ACHN (cell line): ENCODE measurements at regions not wholly inside any gene's neighbourhood (a gene's known extent, or its start where the extent isn't known, plus 50 kb on each side); places are given as distances from the start of the nearest gene placed in this dataset.

Source experiments
- DNase-seq: peaks from one replicate; pipeline ENCODE4 v3.0.0-alpha.2; 2015
- in situ Hi-C: cut with HindIII; loops from 2 replicates; pipeline ENCODE4 v1.10.0; 2017; ENCODE audit warnings: low sequenced_read_pairs, low pct_ligation_motif_present, low pct_unique_long_range_greater_than_20kb

DNA sequence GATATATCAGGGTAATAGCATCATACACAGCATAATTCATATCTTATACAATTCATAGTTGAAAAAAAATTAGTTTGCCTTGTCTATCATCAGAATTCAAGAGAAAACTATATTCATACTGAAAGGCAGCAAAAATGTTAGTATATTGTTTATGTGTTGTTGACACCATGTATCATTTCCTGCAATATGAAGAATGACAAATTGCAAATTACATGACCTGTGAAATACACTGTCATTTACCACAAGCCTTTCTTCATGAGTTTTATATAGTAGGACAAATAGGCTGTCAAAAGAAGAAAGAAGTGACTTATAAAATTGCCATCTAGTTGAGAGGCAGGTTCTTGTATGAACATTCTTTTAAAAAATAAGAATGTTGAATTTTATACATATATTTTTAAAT, 1136.3 kb upstream of the CDH9 start:
- no peak for DNase-seq
- in situ Hi-C loops: no loop called here

DNA sequence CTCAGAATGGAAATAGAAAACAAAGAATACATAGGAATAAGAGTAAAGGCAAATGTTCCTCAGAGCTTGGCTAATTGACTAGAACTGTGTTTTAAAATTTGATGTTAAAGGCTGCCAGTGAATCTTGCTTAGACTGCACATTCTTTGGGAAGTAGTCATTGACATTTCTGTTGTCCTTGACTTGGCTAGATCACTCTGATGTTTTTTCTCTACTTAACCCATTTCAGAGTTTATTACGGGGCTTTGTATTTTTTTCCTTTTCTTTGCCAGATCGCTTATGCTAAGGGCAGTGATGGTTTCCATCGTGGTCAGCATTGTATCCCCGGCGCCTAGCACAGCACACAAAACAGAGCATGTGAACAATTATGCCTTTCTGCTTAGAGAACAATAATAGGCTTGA, 1126.7 kb upstream of the CDH9 start:
- no peak for DNase-seq
- in situ Hi-C loops: no loop called here

DNA sequence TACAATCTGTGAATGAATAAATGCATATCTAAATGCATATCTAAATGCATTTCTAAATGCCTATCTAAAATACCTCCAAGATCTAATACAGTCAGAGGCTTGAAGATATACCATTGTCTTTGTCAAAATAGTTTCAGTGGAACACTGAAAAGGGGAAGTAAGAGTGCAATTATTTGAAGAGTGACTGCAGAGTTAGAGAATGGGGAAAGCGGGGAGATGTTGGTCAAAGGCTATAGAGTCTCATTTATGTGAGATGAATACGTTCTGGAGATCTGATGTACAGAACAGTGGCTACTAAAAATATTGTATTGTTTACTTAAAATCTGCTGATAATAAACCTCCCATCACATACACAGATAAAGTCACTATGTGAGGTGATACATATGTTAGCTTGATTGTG, 1126.2 kb upstream of the CDH9 start:
- no peak for DNase-seq

DNA sequence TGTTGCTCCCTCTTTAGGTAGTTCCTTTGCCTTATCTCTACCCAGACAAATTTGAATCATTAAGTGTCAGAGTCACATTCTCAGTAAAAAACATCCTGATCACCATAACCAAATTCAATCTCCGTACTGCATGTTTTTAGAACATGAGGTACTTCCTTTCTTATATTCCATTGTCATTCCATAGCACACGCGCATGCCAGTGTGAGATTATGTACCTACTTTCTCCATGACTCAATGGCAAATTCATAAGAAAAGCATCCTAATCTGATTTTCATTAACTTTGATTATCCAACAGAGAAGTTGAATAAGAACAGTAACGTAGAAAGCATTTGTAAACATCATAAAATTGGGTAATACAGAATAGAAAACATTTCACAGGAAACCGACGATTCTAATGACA, 1118.6 kb upstream of the CDH9 start:
- in situ Hi-C loops: no loop called here
- no peak for DNase-seq

More for the DNA sequence above, 1126.2 kb upstream of the CDH9 start:
- in situ Hi-C loops: no loop called here

DNA sequence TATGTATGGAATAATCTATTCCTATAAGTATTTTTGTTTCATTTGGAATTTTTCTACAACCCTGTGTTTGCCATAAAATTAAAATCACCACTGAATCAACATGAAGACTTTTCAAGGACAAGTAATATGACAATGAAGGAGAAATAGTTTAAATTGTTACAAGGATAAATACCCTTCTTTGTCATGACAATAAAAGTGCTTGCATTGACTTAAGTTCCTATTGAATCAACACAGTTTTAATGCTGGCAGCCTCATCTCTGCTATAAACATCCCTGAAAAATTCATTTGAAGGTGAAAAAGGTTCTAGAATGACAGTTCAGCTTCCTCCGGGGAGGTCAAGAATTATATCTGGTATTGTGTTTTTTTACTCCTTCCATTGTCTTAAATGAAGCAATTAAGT, 1105.1 kb upstream of the CDH9 start:
- in situ Hi-C loops: no loop called here
- DNase-seq: no peak

DNA sequence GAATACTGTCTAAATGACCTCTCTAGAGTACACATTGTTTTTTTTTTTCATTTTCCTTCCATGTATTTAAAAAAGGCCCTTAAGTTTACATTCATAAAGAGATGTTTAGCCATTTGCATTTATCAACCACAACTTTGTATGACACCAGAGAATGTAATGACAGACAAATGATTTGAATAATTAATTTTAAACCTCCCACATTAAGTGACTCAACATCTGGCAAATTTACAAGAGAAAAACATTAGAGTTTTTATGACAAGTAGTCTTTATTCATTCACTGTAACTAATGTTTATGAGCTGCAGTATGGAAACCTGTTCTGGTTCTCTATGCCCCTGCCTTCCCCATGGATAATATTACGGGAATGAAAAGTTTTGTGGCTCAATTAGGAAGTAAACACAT, 1093.8 kb upstream of the CDH9 start:
- no peak for DNase-seq
- in situ Hi-C loops: no loop called here

DNA sequence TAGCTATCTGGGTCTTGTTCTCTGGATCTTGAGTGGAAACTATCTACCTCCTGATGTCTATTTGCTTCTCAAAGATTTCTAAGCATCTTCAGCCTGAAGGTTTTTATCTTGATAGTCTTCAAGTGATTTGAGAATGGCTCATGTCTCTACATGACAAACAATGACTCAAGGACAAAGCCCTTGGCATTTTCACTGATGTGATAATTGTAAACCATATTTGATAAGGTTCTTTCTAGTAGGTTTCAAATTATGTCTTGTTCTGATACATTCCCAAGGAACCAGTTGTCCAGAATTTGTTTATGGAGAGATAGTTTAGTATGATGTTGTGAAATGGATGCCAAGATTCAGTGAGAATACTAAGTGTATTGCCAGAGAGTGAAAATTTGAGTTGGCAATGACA, 1079.3 kb upstream of the CDH9 start:
- in situ Hi-C loops: no loop called here
- DNase-seq: no peak

DNA sequence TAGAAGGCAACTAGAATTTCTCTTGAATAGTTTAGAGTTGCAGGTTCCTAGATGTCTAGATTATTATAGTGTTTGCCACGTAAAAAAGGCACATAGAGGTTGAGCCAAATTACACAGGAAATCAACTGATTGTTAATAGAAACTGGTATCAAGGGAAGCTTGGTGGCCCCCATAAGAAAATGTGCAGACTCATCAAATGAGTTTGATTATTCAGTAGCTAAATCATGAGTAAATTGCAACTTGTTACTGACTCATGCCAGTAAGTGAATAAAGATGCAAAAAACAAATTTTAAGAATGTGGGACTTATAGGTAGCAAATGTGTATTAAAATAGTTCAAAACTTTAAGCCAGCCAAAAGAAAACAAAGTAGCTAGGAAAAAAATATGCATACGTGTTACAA, 1078.9 kb upstream of the CDH9 start:
- in situ Hi-C loops: no loop called here
- DNase-seq: no peak

DNA sequence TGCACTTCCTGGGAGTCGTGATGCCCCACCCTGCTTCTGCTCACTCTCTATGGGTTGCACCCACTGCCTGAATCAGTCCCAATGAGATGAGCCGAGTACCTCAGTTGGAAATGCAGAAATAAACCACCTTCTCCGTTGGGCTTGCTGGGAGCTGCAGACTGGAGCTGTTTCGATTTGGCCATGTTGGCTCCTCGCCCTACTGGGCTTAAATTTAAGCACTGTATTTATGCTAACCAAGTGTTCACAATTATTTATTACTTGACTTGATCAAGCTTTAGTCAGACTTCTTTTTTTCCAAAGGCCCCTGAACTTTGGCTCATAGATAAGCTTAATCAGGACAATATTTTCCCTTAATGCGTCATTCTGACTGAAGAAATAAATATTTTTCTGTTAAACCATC, 1072.4 kb upstream of the CDH9 start:
- in situ Hi-C loops: no loop called here
- DNase-seq: no peak

DNA sequence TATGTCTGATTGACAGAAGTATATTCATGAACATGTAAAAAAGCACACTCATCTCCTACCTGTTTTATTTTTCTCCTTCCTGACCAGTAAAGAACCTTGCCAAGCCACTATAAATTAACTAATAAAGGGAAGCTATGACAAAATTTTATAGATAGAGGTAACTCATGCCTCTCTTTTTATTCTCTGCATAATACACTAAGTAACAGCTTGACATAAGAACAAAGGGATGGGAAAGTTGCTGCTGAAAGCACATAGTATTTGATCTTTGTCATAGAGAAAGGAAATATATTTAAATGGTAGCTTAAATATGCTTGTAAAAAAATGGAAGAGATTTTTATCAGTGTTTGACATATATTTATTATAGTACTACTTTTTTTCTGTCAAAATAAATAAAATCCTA, 1065.7 kb upstream of the CDH9 start:
- DNase-seq: no peak
- in situ Hi-C loops: no loop called here

DNA sequence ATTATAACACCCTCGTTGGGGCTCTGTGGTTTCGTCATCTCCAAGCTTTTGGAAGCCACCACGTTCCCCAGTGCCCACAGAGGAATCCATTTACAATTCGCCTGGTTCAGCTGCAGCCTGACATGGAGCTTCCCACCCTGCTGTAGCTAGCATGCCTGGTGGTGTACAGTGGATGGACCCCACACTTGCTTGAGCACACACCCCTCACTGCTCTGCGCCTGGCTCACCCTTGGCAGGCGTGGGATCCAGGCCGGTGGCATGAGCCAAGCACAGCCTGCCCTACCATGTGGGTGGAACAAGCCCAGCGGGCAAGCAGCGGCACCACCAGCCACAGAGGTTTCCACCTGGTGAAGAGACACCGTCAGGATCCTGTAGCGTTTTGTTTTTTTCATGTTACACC, 1045.7 kb upstream of the CDH9 start:
- DNase-seq: no peak
- in situ Hi-C loops: no loop called here

DNA sequence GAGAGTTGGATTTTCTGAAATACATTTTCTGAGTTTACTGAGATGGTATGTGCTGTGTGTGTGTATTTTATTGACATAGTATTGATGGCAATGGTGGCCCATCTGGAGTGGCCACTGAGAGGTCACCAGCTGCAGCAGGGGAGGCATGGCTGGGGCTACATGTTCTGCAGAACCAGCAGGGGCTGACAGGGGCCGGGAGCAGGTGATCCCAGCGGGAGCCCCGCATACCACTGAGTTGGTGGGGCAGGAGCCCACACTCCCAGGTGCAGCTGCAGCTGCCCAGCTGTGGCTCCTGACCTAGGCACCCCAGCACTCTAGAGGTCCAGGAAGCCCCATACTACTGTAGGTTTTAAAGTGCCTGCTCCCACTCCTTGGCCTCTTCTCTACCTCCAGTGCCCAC, 1044.2 kb upstream of the CDH9 start:
- no peak for DNase-seq
- in situ Hi-C loops: no loop called here

DNA sequence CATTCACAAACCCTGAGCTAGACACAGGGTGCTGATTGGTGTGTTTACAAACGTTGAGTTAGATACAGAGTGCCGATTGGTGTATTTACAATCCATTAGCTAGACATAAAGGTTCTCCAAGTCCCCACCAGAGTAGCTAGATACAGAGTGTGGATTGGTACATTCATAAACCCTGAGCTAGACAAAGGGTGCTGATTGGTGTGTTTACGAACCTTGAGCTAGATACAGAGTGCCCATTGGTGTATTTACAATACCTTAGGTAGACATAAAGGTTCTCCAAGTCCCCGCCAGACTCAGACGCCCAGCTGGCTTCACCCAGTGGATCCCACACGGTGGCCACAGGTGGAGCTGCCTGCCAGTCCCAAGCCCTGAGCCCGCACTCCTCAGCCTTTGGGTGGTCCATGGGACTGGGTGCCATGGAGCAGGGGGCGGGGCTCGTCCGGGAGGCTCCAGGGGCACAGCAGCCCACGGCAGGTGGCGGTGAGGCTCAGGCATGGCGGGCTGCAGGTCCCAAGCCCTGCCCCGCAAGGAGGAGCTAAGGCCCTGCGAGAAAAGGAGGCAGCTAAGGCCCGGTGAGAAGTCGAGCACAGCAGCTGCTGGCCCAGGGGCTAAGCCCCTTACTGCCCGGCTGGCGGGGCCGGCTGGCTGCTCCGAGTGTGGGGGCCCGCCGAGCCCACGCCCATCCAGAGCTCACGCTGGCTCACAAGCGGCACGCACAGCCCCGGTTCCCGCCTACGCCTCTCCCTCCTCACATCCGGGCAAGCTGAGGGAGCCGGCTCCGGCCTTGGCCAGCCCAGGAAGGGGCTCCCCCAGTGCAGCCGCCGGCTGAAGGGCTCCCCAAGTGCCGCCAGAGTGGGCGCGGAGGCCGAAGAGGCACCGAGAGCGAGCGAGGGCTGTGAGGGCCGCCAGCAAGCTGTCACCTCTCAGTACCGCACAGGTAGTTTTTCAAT, 1039.2 kb upstream of the CDH9 start:
- no peak for DNase-seq
- in situ Hi-C loops: no loop called here

DNA sequence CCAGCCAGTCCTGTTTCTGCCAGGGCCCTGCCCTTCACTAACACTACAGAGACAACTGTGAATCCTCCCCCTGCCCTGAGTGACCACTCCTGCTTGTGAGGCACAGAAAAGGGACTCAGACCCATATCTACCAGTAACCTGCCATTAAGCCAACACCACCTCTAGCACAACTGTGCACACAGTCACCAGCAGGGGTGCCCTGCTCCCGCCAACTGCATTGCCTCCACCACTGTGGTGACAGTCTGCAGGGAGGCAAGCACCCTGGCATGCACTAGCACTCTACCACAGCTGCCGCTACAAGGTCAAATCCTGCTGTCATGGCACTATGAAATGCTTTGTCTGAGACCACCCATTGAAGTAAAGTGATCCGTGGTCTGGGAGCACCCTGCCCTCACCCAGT, 1028.5 kb upstream of the CDH9 start:
- in situ Hi-C loops: no loop called here

DNA sequence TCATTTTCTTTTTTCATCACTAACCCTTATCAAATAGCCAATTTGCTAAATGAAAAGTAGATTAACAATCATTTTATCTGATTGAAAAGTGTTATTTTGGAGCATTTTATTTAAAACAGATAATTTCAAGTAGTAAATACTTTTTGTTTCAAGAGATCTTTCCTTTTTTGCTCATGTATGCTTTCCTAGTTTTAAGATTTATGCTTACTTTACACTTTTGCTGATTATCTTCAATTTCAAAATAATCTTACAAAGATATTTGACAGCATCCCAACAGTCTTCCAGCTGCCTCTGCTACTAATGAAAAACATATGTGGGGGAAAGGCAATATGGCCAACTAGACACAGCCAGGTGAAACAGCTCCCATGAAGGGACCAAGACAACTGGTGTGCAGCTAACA, 1027.3 kb upstream of the CDH9 start:
- DNase-seq: no peak
- in situ Hi-C loops: no loop called here

More for the DNA sequence above, 1028.5 kb upstream of the CDH9 start:
- DNase-seq: no peak

DNA sequence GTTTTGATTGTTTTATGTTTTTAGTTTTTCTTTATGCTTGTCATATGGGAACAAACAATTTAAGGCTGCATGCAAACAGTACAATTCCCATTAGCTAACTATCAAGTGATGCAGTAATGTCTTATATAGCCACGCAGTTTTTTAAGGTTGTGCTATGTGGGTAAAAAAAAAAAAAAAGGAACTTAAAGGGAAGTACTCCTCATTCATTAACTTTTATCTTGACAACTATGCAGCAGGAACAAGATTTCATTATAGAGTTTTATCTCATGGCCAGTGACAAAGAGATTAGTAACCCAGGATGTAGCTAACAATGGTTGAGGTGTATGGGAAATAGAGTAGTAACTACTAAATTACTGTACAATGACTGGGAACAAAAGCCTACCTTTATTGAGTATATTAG, 1008.2 kb upstream of the CDH9 start:
- in situ Hi-C loops: no loop called here
- DNase-seq: no peak

DNA sequence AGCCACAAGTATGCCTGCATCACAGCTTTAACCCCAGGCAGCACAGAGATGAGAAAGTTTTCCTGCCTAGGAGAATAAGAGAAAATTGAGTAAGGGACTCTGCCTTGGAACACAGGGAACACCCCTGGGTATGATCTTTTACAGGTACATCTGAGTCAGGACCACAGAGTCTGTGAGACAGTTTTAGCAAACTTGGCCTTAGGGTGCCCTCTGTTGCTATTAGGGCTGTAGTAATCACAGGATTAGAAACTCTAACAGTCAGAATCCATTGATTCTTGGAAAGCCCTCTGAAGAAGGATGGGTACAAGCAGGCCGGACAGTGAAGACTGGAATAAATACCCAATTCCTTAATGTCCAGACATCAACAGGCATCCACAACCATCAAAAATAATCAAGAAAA, 989.5 kb upstream of the CDH9 start:
- in situ Hi-C loops: no loop called here
- no peak for DNase-seq

DNA sequence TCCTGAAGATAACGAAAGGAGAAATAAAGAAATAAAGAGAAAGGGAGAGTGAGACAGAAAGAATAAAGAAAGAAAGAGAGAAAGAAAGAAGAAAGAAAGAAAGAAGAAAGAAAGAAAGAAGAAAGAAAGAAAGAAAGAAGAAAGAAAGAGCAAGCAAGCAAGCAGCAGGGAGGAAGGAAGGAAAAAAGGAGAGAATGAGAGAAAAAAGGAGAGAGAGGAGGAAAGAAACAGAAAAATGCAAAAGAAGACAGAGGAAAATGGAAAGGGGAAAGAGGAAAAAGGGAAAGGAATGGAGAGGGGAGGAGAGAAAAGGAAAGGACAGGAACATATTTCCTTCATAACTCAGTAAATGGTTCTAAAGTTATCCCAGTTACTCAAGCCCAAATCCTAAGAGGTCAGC, 978.8 kb upstream of the CDH9 start:
- DNase-seq: no peak
- in situ Hi-C loops: no loop called here

DNA sequence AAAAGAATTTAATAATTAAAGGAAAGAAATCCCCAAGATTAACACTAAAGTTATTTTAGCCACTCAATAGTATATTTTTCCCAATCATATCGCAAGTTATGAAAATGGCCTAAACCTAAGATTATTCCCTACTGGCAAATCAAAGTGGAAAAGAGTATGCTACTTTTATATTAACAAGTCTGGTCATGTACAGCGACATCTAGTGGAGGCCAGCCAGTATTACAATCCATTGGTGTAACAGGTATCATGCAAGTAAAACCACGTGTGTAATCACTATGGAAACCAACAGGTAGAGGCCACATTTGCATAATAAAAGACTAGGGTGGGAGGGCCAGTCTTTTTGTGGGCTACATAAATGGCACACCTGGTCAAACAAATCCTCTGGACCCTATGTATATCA, 976.4 kb upstream of the CDH9 start:
- in situ Hi-C loops: no loop called here
- DNase-seq: peak; percentile 23

DNA sequence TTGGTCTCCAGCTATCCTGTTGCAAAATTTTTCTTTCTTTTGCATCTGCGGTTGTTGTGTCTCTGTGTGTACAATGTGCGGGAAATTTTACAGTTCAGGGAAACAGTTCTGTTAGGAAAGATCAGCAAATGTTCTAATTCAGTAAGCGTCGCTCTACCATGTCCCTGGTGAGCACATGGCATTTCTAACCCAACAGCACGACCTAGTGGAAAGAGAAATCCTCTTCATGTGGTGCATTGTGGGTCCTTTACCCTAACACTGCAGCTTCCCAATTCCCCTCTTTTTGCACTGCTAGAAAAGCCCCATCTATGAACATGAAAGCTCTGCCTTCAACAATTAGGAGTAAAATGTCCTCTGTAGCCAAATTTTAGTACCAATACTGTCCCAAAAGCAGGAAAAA, 974.2 kb upstream of the CDH9 start:
- no peak for DNase-seq
- in situ Hi-C loops: no loop called here

DNA sequence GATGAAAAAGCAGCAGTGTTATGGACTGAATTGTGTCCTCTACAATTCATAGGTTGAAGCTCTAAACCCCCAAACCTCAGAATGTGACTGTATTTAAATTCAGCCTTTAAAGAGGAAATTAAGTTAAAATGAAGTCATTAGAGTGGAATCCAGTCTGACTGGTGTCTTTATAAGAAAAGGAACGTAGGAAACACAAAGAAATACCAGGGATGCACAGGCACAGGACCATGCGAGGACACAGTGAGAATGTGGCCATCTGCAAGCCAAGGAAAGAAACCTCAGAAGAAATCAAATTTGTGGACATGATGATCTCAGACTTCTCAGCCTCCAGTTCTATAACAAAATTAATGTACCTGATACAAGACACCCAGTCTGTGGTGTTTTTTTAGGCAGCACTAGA, 971.2 kb upstream of the CDH9 start:
- no peak for DNase-seq

More for the DNA sequence above, 971.2 kb upstream of the CDH9 start:
- in situ Hi-C loops: no loop called here
